ENCODE measurements at regions not wholly inside any gene's neighbourhood (a gene's known extent, or its start where the extent isn't known, plus 50 kb on each side); places are given as distances from the start of the nearest gene placed in this dataset.
"Not testable (repeated sequence)": the region's sequence is repeated elsewhere in the genome, so short reads cannot be mapped to it uniquely, and the experiment has no call there.

GRCh38 chr14:82994547-82994946 lies 1460.9 kb upstream of the SEL1L start:
- not testable (repeated sequence) for TF ChIP-seq EZH2phosphoT487 (IDR thresholded peaks at IDR 0.05; ENCODE audit: insufficient read depth, low read depth); EZH2 (IDR thresholded peaks at IDR 0.05; ENCODE audit: insufficient read depth, poor library complexity, severe bottlenecking)
